Stomach (tissue), 4 donors: ENCODE measurements at regions not wholly inside any gene's neighbourhood (a gene's known extent, or its start where the extent isn't known, plus 50 kb on each side); places are given as distances from the start of the nearest gene placed in this dataset.

Experiments used
- EP300 ChIP-seq: sonication (generic); formaldehyde crosslinking; IDR thresholded peaks from one replicate; pipeline ENCODE4 v1.6.1; 2017; ENCODE audit warnings: antibody characterized with exemption
- POLR2A ChIP-seq, 4 donors: fragments of 450-650 bp; IDR thresholded peaks; one replicate each; pipeline ENCODE4 v1.6.1; 2016; ENCODE audit warnings: antibody characterized with exemption in 4 of 4, control low read depth in 2 of 4, mild to moderate bottlenecking in 1 of 4, moderate library complexity in 1 of 4
- POLR2AphosphoS5 ChIP-seq, 3 donors: sonication (generic); formaldehyde crosslinking; IDR thresholded peaks; one replicate each; pipeline ENCODE4 v1.6.1; 2016; ENCODE audit warnings: antibody characterized with exemption in 3 of 3
- TF ChIP-seq, protein P1 (sequence below), 7 experiments: fragments of 450-650 bp in 4 of 7; fragments of 200-600 bp in 3 of 7; sonication (generic) in 3 of 7; IDR thresholded peaks; one replicate each; pipeline ENCODE4 v1.5.1; 2016 to 2019; ENCODE audit warnings: antibody characterized with exemption in 7 of 7, control low read depth in 2 of 7, mild to moderate bottlenecking in 1 of 7

DNA sequence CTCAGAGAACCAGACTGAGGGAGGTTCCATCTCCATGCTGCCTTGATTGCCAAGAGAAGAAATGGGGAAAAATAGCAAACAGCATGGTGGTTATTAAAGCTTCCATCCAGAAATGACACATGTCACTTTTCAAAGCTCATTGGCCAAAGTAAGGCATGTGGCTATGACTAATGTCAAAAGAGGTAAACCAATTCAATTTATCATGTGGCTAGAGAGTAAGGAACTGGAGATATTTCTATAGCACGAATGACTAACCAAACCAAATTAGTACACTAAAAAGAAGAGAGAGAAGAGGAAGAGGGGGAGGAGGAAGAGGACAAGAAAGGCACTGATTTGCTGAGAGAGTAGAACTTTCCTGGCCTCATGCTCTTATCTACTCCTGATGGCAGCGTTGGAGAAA lies 115.2 kb upstream of the SLC6A11 start:
- TF ChIP-seq POLR2AphosphoS5 (IDR thresholded peaks at IDR 0.05) (no peak), POLR2A (IDR thresholded peaks at IDR 0.05) (no peak), EP300 (no peak)
- TF ChIP-seq, protein P1, sequence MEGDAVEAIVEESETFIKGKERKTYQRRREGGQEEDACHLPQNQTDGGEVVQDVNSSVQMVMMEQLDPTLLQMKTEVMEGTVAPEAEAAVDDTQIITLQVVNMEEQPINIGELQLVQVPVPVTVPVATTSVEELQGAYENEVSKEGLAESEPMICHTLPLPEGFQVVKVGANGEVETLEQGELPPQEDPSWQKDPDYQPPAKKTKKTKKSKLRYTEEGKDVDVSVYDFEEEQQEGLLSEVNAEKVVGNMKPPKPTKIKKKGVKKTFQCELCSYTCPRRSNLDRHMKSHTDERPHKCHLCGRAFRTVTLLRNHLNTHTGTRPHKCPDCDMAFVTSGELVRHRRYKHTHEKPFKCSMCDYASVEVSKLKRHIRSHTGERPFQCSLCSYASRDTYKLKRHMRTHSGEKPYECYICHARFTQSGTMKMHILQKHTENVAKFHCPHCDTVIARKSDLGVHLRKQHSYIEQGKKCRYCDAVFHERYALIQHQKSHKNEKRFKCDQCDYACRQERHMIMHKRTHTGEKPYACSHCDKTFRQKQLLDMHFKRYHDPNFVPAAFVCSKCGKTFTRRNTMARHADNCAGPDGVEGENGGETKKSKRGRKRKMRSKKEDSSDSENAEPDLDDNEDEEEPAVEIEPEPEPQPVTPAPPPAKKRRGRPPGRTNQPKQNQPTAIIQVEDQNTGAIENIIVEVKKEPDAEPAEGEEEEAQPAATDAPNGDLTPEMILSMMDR (IDR thresholded peaks at IDR 0.05), result no peak
